ENCODE measurements at regions not wholly inside any gene's neighbourhood (a gene's known extent, or its start where the extent isn't known, plus 50 kb on each side); places are given as distances from the start of the nearest gene placed in this dataset.

DNA sequence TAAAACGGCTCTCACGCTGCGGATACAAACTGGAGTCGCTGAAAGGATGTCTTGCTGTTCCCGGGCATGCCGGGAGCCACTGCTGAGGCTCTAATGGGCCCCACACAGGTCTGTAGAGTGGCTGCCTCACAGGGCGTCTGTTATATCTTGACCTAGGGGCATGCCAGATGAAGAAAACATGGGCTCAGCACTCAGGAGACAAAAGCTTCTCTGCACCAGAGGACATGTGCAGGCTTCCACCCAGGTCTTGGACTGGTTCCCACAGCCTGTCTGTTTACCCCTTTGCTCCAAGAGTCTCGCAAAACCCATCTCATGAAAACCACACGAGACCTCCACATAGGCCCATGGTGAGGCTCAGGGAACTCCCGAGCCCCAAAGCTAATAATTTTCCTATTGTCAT, 134.2 kb downstream of the RPS29 start (continued):
- TF ChIP-seq, protein P1, sequence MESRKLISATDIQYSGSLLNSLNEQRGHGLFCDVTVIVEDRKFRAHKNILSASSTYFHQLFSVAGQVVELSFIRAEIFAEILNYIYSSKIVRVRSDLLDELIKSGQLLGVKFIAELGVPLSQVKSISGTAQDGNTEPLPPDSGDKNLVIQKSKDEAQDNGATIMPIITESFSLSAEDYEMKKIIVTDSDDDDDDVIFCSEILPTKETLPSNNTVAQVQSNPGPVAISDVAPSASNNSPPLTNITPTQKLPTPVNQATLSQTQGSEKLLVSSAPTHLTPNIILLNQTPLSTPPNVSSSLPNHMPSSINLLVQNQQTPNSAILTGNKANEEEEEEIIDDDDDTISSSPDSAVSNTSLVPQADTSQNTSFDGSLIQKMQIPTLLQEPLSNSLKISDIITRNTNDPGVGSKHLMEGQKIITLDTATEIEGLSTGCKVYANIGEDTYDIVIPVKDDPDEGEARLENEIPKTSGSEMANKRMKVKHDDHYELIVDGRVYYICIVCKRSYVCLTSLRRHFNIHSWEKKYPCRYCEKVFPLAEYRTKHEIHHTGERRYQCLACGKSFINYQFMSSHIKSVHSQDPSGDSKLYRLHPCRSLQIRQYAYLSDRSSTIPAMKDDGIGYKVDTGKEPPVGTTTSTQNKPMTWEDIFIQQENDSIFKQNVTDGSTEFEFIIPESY (IDR thresholded peaks at IDR 0.05; ENCODE audit: extremely low read depth, insufficient replicate concordance, low read length): no peak
- TF ChIP-seq, protein P2, sequence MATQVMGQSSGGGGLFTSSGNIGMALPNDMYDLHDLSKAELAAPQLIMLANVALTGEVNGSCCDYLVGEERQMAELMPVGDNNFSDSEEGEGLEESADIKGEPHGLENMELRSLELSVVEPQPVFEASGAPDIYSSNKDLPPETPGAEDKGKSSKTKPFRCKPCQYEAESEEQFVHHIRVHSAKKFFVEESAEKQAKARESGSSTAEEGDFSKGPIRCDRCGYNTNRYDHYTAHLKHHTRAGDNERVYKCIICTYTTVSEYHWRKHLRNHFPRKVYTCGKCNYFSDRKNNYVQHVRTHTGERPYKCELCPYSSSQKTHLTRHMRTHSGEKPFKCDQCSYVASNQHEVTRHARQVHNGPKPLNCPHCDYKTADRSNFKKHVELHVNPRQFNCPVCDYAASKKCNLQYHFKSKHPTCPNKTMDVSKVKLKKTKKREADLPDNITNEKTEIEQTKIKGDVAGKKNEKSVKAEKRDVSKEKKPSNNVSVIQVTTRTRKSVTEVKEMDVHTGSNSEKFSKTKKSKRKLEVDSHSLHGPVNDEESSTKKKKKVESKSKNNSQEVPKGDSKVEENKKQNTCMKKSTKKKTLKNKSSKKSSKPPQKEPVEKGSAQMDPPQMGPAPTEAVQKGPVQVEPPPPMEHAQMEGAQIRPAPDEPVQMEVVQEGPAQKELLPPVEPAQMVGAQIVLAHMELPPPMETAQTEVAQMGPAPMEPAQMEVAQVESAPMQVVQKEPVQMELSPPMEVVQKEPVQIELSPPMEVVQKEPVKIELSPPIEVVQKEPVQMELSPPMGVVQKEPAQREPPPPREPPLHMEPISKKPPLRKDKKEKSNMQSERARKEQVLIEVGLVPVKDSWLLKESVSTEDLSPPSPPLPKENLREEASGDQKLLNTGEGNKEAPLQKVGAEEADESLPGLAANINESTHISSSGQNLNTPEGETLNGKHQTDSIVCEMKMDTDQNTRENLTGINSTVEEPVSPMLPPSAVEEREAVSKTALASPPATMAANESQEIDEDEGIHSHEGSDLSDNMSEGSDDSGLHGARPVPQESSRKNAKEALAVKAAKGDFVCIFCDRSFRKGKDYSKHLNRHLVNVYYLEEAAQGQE (IDR thresholded peaks at IDR 0.05; ENCODE audit: low read depth): no peak
- TF ChIP-seq, protein P3, sequence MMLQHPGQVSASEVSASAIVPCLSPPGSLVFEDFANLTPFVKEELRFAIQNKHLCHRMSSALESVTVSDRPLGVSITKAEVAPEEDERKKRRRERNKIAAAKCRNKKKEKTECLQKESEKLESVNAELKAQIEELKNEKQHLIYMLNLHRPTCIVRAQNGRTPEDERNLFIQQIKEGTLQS (IDR thresholded peaks at IDR 0.05): no peak

DNA sequence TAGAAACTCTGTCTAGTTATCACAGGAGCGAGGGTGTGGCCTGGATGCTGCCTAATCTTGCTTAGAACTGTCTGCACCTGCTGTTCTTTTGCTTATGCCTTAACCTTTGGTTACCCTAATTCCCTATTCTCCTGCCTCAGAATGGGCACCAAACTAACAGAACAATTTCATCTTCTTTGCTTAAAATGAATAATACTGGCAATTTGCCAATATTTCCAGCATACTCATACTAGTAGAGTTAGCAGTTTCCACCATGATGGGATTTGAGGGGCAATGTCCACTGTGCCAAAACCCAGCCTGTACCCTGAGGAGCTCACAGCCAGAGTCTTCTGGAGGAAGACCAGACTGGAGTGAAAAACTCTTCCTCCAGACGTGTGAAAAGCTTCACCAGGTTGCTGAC, 136.4 kb downstream of the RPS29 start:
- Histone ChIP-seq H2AFZ (ENCODE audit: low read depth, low read length, poor library complexity, severe bottlenecking) (no peak overlapping the region), H3K9me2 (ENCODE audit: insufficient read depth) (no peaks in the 10 kb centered on the region), H3K4me2 (ENCODE audit: low read length) (no peak overlapping the region), H3K4me1 (ENCODE audit: control insufficient read depth in 1 of 2, insufficient read depth in 2 of 2, low read length in 2 of 2) (no peaks in the 10 kb centered on the region), H3K27ac (ENCODE audit: low read depth, low read length) (no peak overlapping the region), H3K9ac (ENCODE audit: low read length) (no peak overlapping the region), H3K27me3 (ENCODE audit: insufficient read depth, low read length) (no peaks in the 10 kb centered on the region), H4K20me1 (ENCODE audit: insufficient read depth) (no peaks in the 10 kb centered on the region), H3K79me2 (ENCODE audit: insufficient read depth, low read length) (no peaks in the 10 kb centered on the region), H3K9me3 (ENCODE audit: control insufficient read depth in 1 of 2, insufficient read depth in 1 of 2, low read depth in 1 of 2, low read length in 2 of 2) (no peaks in the 10 kb centered on the region), H3K4me3 (replicated peaks in 1 of 2; ENCODE audit: low read depth in 1 of 2, low read length in 2 of 2) (no peak overlapping the region), H3K36me3 (ENCODE audit: control insufficient read depth in 1 of 2, insufficient read depth in 2 of 2, low read length in 2 of 2) (no peaks in the 10 kb centered on the region)
- TF ChIP-seq, protein P1 (IDR thresholded peaks at IDR 0.05; ENCODE audit: extremely low read depth, insufficient replicate concordance, low read length): no peak
- no peak for TF ChIP-seq SIN3A (IDR thresholded peaks at IDR 0.05; ENCODE audit: low read depth)
- TF ChIP-seq JUND (IDR thresholded peaks at IDR 0.05): no peak
- intact Hi-C loops (cut with micrococcal nuclease): no loop called here
- ChIA-PET CTCF (interaction anchor here (0.7 kb wide), 1 partner anchor 12 kb away, joined by 4 read pairs; no protein-coding TSS in a partner anchor), POLR2A (no interaction called here), RAD21 (ENCODE audit: low non-redundant PET in 1 of 2, low total read pairs in 2 of 2, uncharacterized antibody in 2 of 2, unreplicated experiment in 2 of 2) (no interaction called here)
- ATAC-seq: no peak
- BruUV-seq (replicated peaks): no TSS peak
- no peak for DNase-seq (ENCODE audit: low read depth, low spot score)
